Tongue (tissue), 1 donor: ENCODE measurements at regions not wholly inside any gene's neighbourhood (a gene's known extent, or its start where the extent isn't known, plus 50 kb on each side); places are given as distances from the start of the nearest gene placed in this dataset.

ENCODE experiments used
- DNase-seq: peaks from one replicate; pipeline ENCODE4 v3.0.0-alpha.2; 2015

- no peak for DNase-seq
These were observed 108.2 kb downstream of the CNTN3 start for GRCh38 chr3:74506246-74506645.

GRCh38 chr3:74501007-74501406 lies 113.5 kb downstream of the CNTN3 start:
- no peak for DNase-seq

GRCh38 chr3:74500257-74500656 lies 114.2 kb downstream of the CNTN3 start:
- peak; percentile 16 for DNase-seq

GRCh38 chr3:74491874-74492273 lies 122.6 kb downstream of the CNTN3 start:
- no peak for DNase-seq

GRCh38 chr3:74489050-74489792 lies 125.2 kb downstream of the CNTN3 start:
- no peak for DNase-seq

- no peak for DNase-seq
These were observed 134.5 kb downstream of the CNTN3 start for GRCh38 chr3:74479915-74480314.

- DNase-seq, result no peak
These were observed 144.1 kb downstream of the CNTN3 start for GRCh38 chr3:74470313-74470712.

- DNase-seq, result no peak
These were observed 144.7 kb downstream of the CNTN3 start for GRCh38 chr3:74469713-74470112.

GRCh38 chr3:74469151-74469550 lies 145.3 kb downstream of the CNTN3 start:
- no peak for DNase-seq

- DNase-seq, result peak; percentile 19
These were observed 148.6 kb downstream of the CNTN3 start for GRCh38 chr3:74465715-74466410.

- no peak for DNase-seq
These were observed 150.9 kb downstream of the CNTN3 start for GRCh38 chr3:74463515-74463914.

GRCh38 chr3:74456166-74456565 lies 158.3 kb downstream of the CNTN3 start:
- DNase-seq, result no peak

GRCh38 chr3:74447221-74447620 lies 167.2 kb downstream of the CNTN3 start:
- no peak for DNase-seq

GRCh38 chr3:74445541-74445940 lies 168.9 kb downstream of the CNTN3 start:
- no peak for DNase-seq

GRCh38 chr3:74443102-74443501 lies 171.4 kb downstream of the CNTN3 start:
- DNase-seq, result no peak

GRCh38 chr3:74442683-74443082 lies 171.8 kb downstream of the CNTN3 start:
- no peak for DNase-seq

GRCh38 chr3:74442068-74442467 lies 172.4 kb downstream of the CNTN3 start:
- DNase-seq, result no peak

GRCh38 chr3:74436184-74436583 lies 178.3 kb downstream of the CNTN3 start:
- DNase-seq, result no peak

- no peak for DNase-seq
These were observed 178.8 kb downstream of the CNTN3 start for GRCh38 chr3:74435631-74436030.

GRCh38 chr3:74434406-74434805 lies 180.1 kb downstream of the CNTN3 start:
- DNase-seq, result no peak

GRCh38 chr3:74426571-74426970 lies 187.9 kb downstream of the CNTN3 start:
- no peak for DNase-seq

GRCh38 chr3:74423867-74424266 lies 190.6 kb downstream of the CNTN3 start:
- no peak for DNase-seq

GRCh38 chr3:74420538-74421124 lies 193.8 kb downstream of the CNTN3 start:
- DNase-seq, result no peak

GRCh38 chr3:74415731-74416130 lies 198.7 kb downstream of the CNTN3 start:
- DNase-seq, result no peak
